SK-N-SH treated with all-trans-retinoic acid at 6 μM for 48 hours (cell line): ENCODE measurements at regions not wholly inside any gene's neighbourhood (a gene's known extent, or its start where the extent isn't known, plus 50 kb on each side); places are given as distances from the start of the nearest gene placed in this dataset.

Source experiments
- PPARA ChIP-seq: fragments of 250-450 bp; sonication (Bioruptor Pico); IDR thresholded peaks from 2 replicates; pipeline ENCODE4 v1.5.0; 2020; ENCODE audit warnings: mild to moderate bottlenecking, borderline replicate concordance
- ZFP3 ChIP-seq: fragments of 250-450 bp; sonication (Bioruptor Pico); IDR thresholded peaks from 2 replicates; pipeline ENCODE4 v1.5.0; 2020; ENCODE audit warnings: mild to moderate bottlenecking, moderate library complexity
- TF ChIP-seq, protein P1 (sequence below): fragments of 250-450 bp; sonication (Bioruptor Pico); IDR thresholded peaks from 2 replicates; pipeline ENCODE4 v1.8.0; 2020; ENCODE audit warnings: mild to moderate bottlenecking, moderate library complexity, borderline replicate concordance

DNA sequence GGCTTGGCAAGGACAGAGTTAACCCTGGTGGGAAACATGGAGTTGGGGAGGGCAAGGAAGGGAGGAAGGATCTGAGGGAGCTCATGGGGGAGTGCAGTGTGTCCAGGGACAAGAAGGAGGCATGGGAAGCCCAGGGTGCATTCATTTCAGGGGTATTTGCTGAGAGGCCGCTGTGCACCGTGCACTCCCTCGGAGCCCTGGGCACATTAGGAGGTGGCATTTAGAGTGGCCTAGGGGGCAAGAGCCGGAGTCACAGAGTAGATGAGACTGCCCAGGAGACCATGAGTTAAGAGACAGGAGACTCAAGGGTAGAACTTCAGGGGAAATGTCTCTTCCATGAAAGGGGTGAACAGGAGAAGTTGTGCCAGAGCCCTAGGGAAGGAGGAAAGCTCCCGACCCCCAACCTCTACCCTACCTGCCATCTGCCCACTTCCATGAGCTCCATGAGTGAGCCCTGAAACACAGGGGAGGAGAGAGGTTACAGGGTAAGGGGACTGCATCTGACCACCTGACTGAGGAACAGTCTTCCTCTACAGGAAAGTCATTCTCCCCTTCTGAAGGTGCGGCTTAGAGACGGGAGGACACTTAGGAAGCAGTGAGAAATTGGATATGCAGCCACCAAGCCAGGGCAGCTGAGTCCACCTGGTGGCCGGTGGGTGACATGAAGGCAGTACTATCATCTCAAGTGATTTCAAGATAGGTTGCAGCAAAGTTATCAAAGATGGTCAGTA is 58.5 kb upstream of the COPS8 start:
- TF ChIP-seq, protein P1, sequence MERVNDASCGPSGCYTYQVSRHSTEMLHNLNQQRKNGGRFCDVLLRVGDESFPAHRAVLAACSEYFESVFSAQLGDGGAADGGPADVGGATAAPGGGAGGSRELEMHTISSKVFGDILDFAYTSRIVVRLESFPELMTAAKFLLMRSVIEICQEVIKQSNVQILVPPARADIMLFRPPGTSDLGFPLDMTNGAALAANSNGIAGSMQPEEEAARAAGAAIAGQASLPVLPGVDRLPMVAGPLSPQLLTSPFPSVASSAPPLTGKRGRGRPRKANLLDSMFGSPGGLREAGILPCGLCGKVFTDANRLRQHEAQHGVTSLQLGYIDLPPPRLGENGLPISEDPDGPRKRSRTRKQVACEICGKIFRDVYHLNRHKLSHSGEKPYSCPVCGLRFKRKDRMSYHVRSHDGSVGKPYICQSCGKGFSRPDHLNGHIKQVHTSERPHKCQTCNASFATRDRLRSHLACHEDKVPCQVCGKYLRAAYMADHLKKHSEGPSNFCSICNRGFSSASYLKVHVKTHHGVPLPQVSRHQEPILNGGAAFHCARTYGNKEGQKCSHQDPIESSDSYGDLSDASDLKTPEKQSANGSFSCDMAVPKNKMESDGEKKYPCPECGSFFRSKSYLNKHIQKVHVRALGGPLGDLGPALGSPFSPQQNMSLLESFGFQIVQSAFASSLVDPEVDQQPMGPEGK, result no peak
- no peak for TF ChIP-seq PPARA
- no peak for TF ChIP-seq ZFP3 (CRISPR knock-in tag)
